ENCODE measurements at regions not wholly inside any gene's neighbourhood (a gene's known extent, or its start where the extent isn't known, plus 50 kb on each side); places are given as distances from the start of the nearest gene placed in this dataset.
"Not testable (repeated sequence)": the region's sequence is repeated elsewhere in the genome, so short reads cannot be mapped to it uniquely, and the experiment has no call there.

DNA sequence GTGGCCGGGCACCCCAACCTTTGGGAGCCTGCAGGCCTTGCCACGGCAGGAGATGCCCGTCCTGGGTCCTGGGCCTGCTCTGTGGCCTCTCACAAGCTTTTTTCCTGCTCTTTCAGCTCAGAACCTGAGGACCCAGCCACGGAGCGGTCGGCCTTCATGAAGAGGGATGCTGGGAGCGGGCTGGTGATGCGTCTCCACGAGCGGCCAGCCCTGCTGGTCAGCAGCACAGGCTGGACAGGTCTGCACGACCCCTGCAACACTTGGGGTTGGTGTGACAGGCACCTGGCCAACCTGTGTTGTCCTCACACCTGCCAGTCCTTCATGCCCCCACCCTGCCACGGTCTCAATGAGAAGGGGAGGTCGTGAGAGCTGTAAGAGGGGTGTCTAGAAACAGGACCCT lies 170.0 kb downstream of the ADRA2C start:
- no peak for DNase-seq

DNA sequence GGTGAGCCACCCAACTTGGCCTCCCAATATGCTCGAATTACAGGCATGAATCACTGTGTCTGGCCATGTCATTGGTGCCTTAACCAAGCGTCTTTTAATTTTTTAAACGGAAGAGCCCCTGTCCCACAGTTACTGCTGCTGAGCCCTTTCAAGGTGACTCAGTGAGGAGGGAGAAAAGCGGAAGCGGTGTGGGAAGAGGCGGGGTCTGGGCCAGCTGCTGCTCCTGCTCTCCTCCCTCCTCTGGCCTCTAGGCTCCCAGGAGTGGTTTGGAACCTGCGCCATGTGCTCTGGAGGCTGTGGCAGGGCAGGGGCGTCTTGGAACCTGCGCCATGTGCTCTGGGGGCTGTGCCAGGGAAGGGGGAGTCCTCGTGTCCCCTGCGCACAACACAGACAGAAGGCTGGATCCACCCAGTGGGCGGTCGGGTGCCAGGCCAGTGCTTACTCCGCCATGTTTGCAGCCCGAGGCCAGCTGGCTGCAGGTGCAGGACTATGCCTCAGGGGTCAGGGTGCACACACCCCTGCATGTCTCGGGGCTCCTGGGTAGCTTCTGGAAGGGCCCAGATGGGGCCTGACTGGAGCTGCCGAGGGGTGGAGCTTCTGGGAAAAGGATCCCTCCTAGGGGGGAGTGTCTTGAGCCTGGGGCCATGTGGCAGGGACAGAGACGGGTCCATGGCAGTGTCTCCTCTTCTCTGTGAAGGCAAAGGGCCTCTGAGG lies 171.8 kb downstream of the ADRA2C start:
- DNase-seq: not testable (repeated sequence)

DNA sequence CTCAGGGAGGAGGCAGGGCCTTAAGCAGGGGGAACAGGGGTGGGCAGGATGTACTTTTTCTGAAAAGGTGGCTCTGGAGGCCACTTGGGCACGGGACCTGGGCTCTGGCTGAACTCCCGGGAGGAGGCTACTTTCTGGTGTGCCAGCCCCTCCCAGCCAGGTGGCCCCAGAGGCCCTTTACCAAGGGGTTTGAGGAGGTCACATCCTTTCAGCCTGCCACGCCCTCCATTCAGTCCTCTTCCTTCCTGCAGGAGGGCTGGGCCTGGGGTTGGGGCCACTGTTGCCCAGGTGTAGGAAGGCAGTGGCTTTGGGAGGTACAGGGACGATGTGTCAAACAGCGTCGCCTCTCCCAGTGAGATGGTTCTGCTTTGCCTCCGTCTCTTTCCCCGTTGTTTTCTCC lies 172.5 kb downstream of the ADRA2C start:
- DNase-seq: not testable (repeated sequence)

- not testable (repeated sequence) for DNase-seq
These were observed 173.9 kb downstream of the ADRA2C start for GRCh38 chr4:3939954-3940591.

- DNase-seq: not testable (repeated sequence)
These were observed 175.7 kb downstream of the ADRA2C start for GRCh38 chr4:3941735-3942522.

GRCh38 chr4:3942569-3942971 lies 176.4 kb downstream of the ADRA2C start:
- DNase-seq: peak in 1 of 2 donors; percentile 57

DNA sequence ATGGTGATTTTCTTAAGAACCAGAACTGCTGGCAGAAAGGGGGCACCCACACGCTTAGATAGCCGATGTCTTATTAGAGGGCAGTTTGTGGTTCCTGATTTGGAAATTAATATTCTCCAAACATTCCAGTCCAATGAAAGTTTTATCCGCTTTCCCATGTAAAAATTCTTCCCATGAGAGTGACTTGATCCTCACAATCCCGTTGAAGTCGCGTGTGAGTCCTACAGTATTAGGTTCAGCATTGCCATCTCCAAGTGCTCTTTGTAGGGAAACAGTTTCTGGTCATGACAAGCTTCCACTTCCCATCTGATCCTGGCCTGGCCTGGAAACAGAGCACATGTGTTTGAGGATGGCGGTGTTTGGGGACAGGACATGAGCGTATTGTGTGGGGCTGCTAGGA lies 176.9 kb downstream of the ADRA2C start:
- not testable (repeated sequence) for DNase-seq

DNA sequence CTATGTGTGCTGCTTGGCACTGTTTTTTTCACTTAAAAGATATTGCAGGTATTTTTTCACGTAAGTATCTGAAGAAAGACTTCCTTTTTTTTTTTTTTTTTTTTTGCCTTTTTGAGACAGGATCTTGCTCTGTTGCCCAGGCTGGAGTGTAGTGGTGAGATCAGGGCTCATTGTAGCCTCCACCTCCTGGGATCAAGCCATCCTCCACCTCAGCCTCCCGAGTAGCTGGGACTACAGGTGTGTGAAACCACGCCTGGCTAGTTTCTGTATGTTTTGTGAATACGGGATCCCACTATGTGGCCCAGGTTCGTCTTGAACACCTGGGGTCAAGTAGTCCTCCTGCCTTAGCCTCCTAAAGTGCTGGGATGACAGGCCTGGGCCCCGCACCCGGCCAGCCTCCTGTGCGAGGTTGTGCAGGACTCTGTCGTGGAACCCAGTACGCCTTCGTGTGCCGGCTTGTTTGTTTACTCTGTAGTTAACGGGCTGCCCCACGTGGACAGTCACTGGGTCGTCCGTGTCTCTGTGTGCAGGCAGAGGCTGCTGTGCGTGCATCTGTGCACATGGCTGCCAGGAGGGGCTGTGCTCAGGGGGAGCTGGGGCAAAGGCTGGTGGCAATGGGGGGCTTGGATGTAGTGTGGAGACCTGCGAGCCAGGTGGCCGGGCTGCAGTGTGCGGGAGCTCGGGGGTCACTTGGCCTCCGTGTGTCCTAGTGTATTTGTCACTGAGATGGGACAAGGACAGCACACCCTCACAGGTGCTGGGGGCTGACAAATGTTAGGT lies 179.5 kb downstream of the ADRA2C start:
- DNase-seq: no peak

- DNase-seq: not testable (repeated sequence)
These were observed 180.4 kb downstream of the ADRA2C start for GRCh38 chr4:3946553-3946952.

- DNase-seq: not testable (repeated sequence)
These were observed 181.6 kb downstream of the ADRA2C start for GRCh38 chr4:3947761-3948160.

- not testable (repeated sequence) for DNase-seq
These were observed 182.0 kb downstream of the ADRA2C start for GRCh38 chr4:3948210-3948609.

DNA sequence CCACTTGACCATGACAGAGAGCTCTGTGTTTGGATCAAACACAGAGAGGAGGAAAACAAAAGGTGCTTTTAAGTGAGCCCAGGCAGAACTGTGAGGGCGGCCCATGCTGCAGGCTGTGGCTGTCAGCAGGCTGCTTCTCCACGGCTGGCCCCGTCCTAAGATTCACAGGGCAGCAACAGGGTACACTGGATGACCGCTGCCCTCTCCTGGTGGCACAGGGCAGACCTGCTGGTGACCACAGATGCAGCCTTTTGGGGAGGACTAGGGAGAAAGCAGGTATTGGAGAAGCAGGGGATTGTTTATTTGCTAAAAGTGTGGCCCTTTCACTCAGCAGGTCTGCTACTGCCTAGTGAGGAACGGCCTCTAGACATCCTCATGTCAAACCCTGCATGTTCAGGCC lies 183.7 kb downstream of the ADRA2C start:
- not testable (repeated sequence) for DNase-seq

DNA sequence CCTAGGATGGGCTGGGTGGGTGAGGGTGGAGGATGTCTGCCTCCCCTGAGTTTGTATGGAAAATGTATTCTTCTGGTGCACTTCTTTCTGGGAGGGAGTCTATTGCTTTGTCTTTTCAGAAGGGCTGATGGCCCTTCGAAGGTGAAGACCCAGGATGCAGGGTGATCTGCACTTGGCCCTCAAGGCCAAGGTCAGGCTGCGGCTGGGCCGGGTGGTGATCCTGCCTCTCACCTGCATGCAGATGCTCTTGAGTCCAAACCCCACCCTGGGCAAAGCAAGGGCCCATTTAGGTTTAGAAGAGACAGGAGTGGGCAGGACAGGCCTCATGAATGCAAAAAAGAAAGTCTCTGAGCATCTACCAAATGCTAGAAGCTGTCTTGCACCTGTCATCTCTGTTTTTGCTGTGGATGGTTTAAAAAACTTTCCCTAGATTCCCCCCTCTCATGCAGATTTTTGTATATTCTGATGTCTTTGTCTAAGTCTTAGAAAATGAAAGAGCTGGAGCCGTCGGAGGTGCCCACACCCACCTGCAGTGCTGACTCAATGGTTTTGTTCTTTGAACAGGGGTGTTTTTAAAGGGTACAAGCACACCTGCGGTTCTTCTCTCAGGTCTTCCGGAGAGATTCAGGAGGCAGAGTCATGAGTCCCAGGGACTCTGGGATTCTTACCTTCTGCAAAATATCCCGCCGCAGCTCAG lies 186.4 kb downstream of the ADRA2C start:
- not testable (repeated sequence) for DNase-seq

- DNase-seq: not testable (repeated sequence)
These were observed 186.9 kb downstream of the ADRA2C start for GRCh38 chr4:3953140-3953489.

GRCh38 chr4:3954540-3955320 lies 188.5 kb downstream of the ADRA2C start:
- DNase-seq: peak; percentile 62 to 66

GRCh38 chr4:3955321-3956164 lies 189.4 kb downstream of the ADRA2C start:
- DNase-seq: peak; percentile 99 to 100

DNA sequence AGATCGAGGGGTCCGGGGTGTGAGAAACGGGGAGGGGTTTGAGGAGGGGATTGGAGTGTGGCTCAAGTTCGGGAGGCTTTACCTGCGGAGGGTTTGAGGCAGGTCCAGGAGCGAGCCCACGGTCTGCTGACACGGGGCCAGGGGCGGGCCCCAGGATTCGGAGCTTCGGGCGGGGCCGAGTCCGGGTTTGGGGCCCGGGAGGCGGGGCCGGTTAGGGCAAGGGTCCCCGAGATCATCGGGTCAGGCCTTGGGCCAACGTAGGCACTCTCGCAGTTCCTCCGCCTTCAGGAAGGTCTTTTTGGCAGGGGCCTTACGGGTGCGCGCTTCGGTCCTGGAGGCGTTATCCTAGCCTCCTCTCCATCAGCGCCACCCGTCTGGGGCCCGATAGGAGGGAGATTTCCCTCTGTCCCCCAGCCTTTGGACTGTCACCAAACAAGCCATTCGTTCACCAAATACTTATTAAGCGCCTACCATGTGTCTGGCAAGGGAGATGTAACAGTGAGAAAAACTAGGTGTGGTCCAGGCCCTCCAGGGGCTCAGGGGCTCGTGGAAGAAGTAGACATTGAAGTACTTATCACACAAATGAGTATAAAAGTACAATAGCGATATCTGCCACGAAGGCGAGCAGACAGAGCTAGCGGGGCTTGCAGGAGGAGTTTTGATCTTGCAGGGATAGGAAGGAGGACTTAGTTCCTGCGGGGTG lies 190.1 kb downstream of the ADRA2C start:
- DNase-seq: not testable (repeated sequence)

- DNase-seq: not testable (repeated sequence)
These were observed 195.0 kb downstream of the ADRA2C start for GRCh38 chr4:3961091-3961672.

DNA sequence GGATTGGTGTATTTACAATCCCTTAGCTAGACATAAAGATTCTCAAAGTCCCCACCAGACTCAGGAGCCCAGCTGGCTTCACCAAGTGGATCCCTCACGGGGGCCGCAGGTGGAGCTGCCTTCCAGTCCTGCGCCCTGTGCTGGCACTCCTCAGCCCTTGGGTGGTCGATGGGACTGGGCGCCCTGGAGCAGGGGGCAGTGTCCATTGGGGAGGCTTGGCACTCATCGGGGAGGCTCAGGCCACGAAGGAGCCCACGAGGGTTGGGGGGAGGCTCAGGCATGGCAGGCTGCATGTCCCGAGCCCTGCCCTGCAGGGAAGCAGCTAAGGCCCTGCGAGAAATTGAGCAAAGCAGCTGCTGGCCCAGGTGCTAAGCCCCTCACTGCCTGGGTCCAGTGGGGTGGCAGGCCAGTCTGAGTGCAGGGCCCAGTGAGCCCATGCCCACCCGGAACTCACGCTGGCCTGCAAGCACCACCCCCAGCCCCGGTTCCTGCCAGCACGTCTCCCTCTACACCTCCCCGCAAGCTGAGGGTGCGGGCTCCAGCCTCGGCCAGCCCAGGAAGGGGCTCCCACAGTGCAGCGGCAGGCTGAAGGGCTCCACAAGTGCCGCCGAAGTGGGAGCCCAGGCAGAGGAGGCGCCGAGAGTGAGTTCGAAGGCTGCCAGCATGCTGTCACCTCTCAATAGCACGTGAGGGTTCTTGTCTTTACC lies 198.5 kb downstream of the ADRA2C start:
- DNase-seq: not testable (repeated sequence)
